Esophagus squamous epithelium (tissue), 5 donors: ENCODE measurements at regions not wholly inside any gene's neighbourhood (a gene's known extent, or its start where the extent isn't known, plus 50 kb on each side); places are given as distances from the start of the nearest gene placed in this dataset.

Experiments used
- DNase-seq: peaks from one replicate; lab custom pipeline; 2025; lab: John Stamatoyannopoulos, UW
- H3K27ac ChIP-seq, 4 donors: fragments of 200-600 bp; sonication (generic); one replicate each; pipeline ENCODE4 v1.5.1; 2016 to 2019; ENCODE audit warnings: mild to moderate bottlenecking in 1 of 4
- H3K27me3 ChIP-seq, 4 donors: fragments of 200-600 bp; sonication (generic); 1 replicate in 3 of 4; 2 replicates in 1 of 4; pipeline versions ENCODE4 v1.5.1 to v1.6.0; 2017 to 2021; ENCODE audit warnings: antibody characterized with exemption in 1 of 4
- H3K36me3 ChIP-seq, 3 donors: fragments of 200-600 bp; sonication (generic); one replicate each; pipeline ENCODE4 v1.5.1; 2016 to 2019
- H3K4me1 ChIP-seq, 3 donors: fragments of 200-600 bp; sonication (generic); one replicate each; pipeline ENCODE4 v1.5.1; 2017 to 2019
- H3K4me3 ChIP-seq, 4 donors: fragments of 200-600 bp; sonication (generic); 1 replicate in 3 of 4; 2 replicates in 1 of 4; pipeline ENCODE4 v1.5.1; 2016 to 2019; ENCODE audit warnings: mild to moderate bottlenecking in 2 of 4, moderate library complexity in 1 of 4
- H3K9me3 ChIP-seq, 3 donors: fragments of 200-600 bp; sonication (generic); one replicate each; pipeline ENCODE4 v1.5.1; 2016 to 2019
- POLR2A ChIP-seq, 4 donors: fragments of 450-650 bp; IDR thresholded peaks; one replicate each; pipeline ENCODE4 v1.6.1; 2017; ENCODE audit warnings: antibody characterized with exemption in 4 of 4, mild to moderate bottlenecking in 4 of 4, moderate library complexity in 3 of 4
- WGBS, 2 donors: methylation state at CpG; one replicate each; pipeline ENCODE4 v1.1.5; 2018; 5-methylcytosine and 5-hydroxymethylcytosine counted together
- intact Hi-C: fragments of 100-400 bp; cut with DNase I; formaldehyde crosslinking; loops from one replicate; pipeline ENCODE4 v1.15.0; 2022
- TF ChIP-seq, protein P1 (sequence below), 6 experiments: fragments of 450-650 bp in 4 of 6; fragments of 200-600 bp in 2 of 6; sonication (generic) in 2 of 6; IDR thresholded peaks; one replicate each; pipeline ENCODE4 v1.5.1; 2016 to 2019; ENCODE audit warnings: antibody characterized with exemption in 6 of 6, mild to moderate bottlenecking in 4 of 6, moderate library complexity in 4 of 6
- donor health status: DM: yes; HTN: yes; CAD: no.

DNA sequence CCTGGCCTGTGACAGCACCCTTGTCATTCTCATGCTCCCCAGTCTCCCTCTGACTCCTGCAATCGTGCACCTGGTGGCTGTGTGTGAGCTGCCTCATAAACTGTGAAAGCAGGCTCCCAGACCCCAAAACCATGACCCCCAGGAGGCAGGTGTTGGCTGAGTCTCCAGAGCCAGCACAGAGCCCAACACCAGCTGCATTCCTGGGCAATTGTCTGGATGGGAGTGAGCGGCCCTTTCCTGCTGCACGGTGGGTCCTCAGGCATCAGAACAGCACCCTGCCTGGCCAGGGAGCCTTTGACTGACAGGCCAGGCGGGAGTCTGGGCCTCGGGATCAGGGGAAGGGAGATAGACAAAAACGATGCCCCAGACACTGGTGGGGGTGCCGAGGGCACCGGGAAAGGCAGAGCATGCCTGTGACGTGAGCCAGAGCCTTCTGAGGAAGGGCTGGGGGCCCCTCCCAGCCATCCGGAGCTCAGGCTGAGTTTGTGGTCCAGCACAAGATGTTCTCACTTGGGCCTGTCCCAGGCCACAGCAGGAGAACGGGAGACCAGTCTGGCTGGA is 135.1 kb upstream of the GPC1 start:
- WGBS, 2 donors: 48 to 50% methylated on average over 7 to 8 of the region's 11 CpGs
- H3K4me1 ChIP-seq: no peaks in the 10 kb centered on the region
- H3K27ac ChIP-seq: no peak overlapping the region
- intact Hi-C loops: no loop called here
- DNase-seq: no peak
- H3K36me3 ChIP-seq: no peaks in the 10 kb centered on the region
- H3K9me3 ChIP-seq: no peaks in the 10 kb centered on the region
- TF ChIP-seq, protein P1, sequence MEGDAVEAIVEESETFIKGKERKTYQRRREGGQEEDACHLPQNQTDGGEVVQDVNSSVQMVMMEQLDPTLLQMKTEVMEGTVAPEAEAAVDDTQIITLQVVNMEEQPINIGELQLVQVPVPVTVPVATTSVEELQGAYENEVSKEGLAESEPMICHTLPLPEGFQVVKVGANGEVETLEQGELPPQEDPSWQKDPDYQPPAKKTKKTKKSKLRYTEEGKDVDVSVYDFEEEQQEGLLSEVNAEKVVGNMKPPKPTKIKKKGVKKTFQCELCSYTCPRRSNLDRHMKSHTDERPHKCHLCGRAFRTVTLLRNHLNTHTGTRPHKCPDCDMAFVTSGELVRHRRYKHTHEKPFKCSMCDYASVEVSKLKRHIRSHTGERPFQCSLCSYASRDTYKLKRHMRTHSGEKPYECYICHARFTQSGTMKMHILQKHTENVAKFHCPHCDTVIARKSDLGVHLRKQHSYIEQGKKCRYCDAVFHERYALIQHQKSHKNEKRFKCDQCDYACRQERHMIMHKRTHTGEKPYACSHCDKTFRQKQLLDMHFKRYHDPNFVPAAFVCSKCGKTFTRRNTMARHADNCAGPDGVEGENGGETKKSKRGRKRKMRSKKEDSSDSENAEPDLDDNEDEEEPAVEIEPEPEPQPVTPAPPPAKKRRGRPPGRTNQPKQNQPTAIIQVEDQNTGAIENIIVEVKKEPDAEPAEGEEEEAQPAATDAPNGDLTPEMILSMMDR (IDR thresholded peaks at IDR 0.05): no peak
- TF ChIP-seq POLR2A (IDR thresholded peaks at IDR 0.05): no peak
- no peak overlapping the region for H3K4me3 ChIP-seq
- H3K27me3 ChIP-seq: peaks cover 0 to 20% (median 0%) of the 10 kb centered on the region in 4 donors

GRCh38 chr2:240300840-240301239 is 134.6 kb upstream of the GPC1 start:
- H3K36me3 ChIP-seq: no peaks in the 10 kb centered on the region
- H3K4me1 ChIP-seq: no peaks in the 10 kb centered on the region
- no peaks in the 10 kb centered on the region for H3K9me3 ChIP-seq
- H3K4me3 ChIP-seq: no peak overlapping the region
- TF ChIP-seq, protein P1 (IDR thresholded peaks at IDR 0.05): no peak
- no peak for TF ChIP-seq POLR2A (IDR thresholded peaks at IDR 0.05)
- no peak for DNase-seq
- intact Hi-C loops: no loop called here
- no peak overlapping the region for H3K27ac ChIP-seq
- H3K27me3 ChIP-seq: peaks cover 0 to 20% (median 0%) of the 10 kb centered on the region in 4 donors
- 73 to 81% methylated on average over 4 to 8 of the region's 8 CpGs for WGBS, 2 donors

GRCh38 chr2:240301256-240301795 is 134.1 kb upstream of the GPC1 start:
- Histone ChIP-seq H3K4me1 (no peaks in the 10 kb centered on the region), H3K27me3 (peaks cover 0 to 20% (median 0%) of the 10 kb centered on the region in 4 donors), H3K4me3 (no peak overlapping the region), H3K27ac (no peak overlapping the region), H3K9me3 (no peaks in the 10 kb centered on the region), H3K36me3 (no peaks in the 10 kb centered on the region)
- intact Hi-C loops: no loop called here
- WGBS, 2 donors: 81 to 91% methylated on average over 7 to 11 of the region's 13 CpGs
- DNase-seq: no peak
- TF ChIP-seq, protein P1 (IDR thresholded peaks at IDR 0.05): no peak
- no peak for TF ChIP-seq POLR2A (IDR thresholded peaks at IDR 0.05)

- TF ChIP-seq, protein P1 (IDR thresholded peaks at IDR 0.05): no peak
- TF ChIP-seq POLR2A (IDR thresholded peaks at IDR 0.05): no peak
- intact Hi-C loops: no loop called here
- 78% methylated on average over 1 of the region's 5 CpGs; no CpG with 5 or more reads in 1 of the 2 donors for WGBS, 2 donors
- H3K4me1 ChIP-seq: no peaks in the 10 kb centered on the region
- no peak for DNase-seq
- H3K4me3 ChIP-seq: no peak overlapping the region
- H3K36me3 ChIP-seq: no peaks in the 10 kb centered on the region
- no peaks in the 10 kb centered on the region for H3K9me3 ChIP-seq
- H3K27ac ChIP-seq: no peak overlapping the region
- H3K27me3 ChIP-seq: peaks cover 0 to 20% (median 0%) of the 10 kb centered on the region in 4 donors
Observed at GRCh38 chr2:240302041-240302440, 133.4 kb upstream of the GPC1 start.

GRCh38 chr2:240302933-240303595 is 132.4 kb upstream of the GPC1 start:
- no peak overlapping the region for H3K27ac ChIP-seq
- no peak overlapping the region for H3K4me3 ChIP-seq
- no peaks in the 10 kb centered on the region for H3K9me3 ChIP-seq
- no peaks in the 10 kb centered on the region for H3K4me1 ChIP-seq
- 86% methylated on average over 1 of the region's 2 CpGs; no CpG with 5 or more reads in 1 of the 2 donors for WGBS, 2 donors
- DNase-seq: no peak
- intact Hi-C loops: no loop called here
- no peaks in the 10 kb centered on the region for H3K36me3 ChIP-seq
- TF ChIP-seq, protein P1 (IDR thresholded peaks at IDR 0.05): no peak
- TF ChIP-seq POLR2A (IDR thresholded peaks at IDR 0.05): no peak
- H3K27me3 ChIP-seq: peaks cover 0 to 20% (median 0%) of the 10 kb centered on the region in 4 donors
